ENCODE measurements at regions not wholly inside any gene's neighbourhood (a gene's known extent, or its start where the extent isn't known, plus 50 kb on each side); places are given as distances from the start of the nearest gene placed in this dataset.

DNA sequence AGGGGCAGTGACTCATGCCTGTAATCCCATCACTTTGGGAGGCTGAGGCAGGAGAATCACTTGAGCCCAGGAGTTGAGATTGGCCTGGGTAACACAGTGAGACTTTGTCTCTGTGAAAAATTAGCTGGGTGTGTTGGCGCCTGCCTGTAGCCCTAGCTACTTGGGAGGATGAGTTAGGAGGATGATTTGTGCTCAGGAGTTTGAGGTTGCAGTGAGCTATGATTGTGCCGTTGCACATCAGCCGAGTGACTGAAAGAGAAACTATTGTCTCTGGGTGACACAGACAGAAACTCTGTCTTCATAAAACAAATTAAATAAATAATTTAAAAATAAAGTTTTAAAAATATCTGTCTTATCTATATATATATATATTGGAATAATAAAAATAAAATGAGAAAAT lies 1844.6 kb upstream of the PIK3C3 start:
- DNase-seq (ENCODE audit: low read depth), result no peak
- TF ChIP-seq, protein P1, sequence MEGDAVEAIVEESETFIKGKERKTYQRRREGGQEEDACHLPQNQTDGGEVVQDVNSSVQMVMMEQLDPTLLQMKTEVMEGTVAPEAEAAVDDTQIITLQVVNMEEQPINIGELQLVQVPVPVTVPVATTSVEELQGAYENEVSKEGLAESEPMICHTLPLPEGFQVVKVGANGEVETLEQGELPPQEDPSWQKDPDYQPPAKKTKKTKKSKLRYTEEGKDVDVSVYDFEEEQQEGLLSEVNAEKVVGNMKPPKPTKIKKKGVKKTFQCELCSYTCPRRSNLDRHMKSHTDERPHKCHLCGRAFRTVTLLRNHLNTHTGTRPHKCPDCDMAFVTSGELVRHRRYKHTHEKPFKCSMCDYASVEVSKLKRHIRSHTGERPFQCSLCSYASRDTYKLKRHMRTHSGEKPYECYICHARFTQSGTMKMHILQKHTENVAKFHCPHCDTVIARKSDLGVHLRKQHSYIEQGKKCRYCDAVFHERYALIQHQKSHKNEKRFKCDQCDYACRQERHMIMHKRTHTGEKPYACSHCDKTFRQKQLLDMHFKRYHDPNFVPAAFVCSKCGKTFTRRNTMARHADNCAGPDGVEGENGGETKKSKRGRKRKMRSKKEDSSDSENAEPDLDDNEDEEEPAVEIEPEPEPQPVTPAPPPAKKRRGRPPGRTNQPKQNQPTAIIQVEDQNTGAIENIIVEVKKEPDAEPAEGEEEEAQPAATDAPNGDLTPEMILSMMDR (conservative IDR thresholded peaks at IDR 0.05; ENCODE audit: low read depth, low read length), result no peak

DNA sequence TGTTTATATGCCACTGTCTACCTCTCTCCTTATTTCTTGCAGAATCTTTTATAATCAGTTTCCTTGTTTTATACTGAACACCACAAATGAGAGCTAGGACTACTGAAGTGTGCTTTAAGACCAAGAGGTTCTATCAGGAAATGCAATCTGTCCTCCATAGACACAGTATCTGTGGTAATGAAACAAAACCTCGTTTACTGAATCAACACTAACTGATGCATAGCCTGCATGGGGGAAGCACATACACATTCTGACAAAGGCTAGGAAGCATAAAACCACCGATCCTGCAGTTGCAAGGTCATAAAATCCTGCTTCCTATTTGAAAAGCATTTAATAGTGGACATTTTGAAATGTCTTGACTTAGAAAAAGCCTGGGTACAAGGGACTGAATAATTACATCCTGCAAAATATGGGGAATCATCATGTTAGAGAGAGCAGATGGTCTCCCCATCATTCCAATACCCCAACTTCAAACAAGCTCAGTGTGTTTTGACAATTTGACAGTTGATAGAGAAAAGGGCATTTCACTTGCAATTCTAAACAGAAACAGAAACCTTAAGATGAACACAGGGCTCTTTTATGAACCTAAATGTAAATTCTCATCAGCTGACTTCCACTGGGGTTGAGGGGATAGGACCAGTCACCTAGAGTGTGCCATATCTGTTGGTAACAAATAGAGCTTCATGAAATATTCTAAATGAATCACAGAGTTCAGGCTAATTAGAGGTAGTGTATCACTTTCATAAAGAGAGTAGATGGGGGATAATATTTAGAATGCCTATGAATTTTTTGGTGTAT lies 1845.6 kb upstream of the PIK3C3 start:
- H3K4me3 ChIP-seq (ENCODE audit: low read depth, low read length), result no peak overlapping the region
- DNase-seq (ENCODE audit: low read depth), result no peak
- TF ChIP-seq, protein P1 (conservative IDR thresholded peaks at IDR 0.05; ENCODE audit: low read depth, low read length), result no peak

More for the DNA sequence above, 1844.6 kb upstream of the PIK3C3 start:
- H3K4me3 ChIP-seq (ENCODE audit: low read depth, low read length), result no peak overlapping the region

DNA sequence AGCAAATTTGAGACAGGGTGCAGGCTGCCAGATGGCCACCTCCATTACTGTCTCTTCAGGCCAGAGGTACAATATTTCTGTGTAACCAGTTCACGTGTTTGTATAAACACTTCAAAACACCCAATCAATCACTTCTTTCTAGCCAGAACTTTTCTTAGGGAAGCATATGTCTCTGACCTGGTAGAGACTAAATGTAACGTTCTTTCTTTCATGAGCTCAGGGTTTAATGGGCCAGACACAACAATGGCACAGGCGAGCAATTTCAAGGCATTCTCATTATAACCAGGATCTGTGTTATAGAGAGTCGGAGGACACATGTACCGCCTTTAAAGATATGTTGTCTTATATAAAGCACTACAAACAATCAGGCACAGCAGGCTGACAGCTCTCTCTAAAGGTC lies 1846.4 kb upstream of the PIK3C3 start:
- no peak overlapping the region for H3K4me3 ChIP-seq (ENCODE audit: low read depth, low read length)
- no peak for DNase-seq (ENCODE audit: low read depth)
- TF ChIP-seq, protein P1 (conservative IDR thresholded peaks at IDR 0.05; ENCODE audit: low read depth, low read length), result no peak

DNA sequence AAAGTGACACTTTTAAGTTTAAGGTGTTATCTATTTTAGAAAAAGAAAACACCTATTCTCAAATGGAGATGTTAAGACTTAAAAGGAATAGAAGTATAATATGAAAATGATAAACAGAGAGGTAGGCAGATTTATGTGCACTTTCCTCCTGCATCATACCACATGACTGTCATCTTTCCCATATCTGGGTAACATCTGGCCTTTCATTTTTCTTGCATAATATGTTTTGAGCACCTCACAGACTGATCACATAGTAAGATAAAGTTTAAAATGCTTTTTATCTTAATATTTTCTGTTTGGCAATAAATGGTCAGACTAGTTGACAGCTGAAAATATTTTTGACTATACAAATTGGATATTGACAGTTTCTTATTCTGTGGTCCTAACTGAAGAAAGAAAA lies 1852.1 kb upstream of the PIK3C3 start:
- H3K4me3 ChIP-seq (ENCODE audit: low read depth, low read length), result no peak overlapping the region
- DNase-seq (ENCODE audit: low read depth), result no peak
- TF ChIP-seq, protein P1 (conservative IDR thresholded peaks at IDR 0.05; ENCODE audit: low read depth, low read length), result no peak

DNA sequence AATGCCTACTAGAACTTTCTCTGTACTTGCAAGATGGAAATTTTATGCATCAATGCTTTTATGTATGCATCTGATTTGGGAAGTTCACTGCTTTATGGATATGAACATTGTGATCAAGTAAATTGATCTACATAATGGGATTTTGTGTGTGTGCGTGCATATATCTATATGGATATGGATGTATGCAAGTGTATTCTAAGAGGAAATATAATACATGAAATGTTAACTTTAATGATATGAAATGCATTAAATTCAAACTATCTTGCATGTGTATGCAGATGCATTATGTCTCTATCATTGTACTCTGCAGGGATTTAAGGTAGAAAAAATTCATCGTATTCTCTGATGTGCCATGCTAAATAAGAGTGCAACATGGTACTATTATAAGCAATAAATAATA lies 1855.4 kb upstream of the PIK3C3 start:
- no peak overlapping the region for H3K4me3 ChIP-seq (ENCODE audit: low read depth, low read length)
- no peak for DNase-seq (ENCODE audit: low read depth)
- TF ChIP-seq, protein P1 (conservative IDR thresholded peaks at IDR 0.05; ENCODE audit: low read depth, low read length), result no peak

DNA sequence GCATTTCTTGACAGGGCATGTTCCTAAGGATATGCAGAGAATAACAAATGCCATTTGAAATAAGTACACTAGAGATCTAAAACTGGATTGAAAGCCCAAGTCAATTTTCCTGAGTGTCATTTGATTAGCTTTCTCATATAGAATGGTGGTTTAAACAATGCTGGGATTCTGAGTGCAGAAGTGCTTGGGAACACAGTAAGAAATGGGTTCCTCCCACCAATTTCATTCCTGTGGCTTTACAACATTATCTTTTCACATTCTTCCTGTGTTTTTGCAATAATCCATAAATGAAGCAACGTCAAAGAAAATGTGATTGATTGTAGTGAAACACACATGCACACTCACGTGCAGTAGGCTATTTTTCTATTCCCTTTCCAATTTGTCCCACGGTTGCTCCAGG lies 1858.4 kb upstream of the PIK3C3 start:
- TF ChIP-seq, protein P1 (conservative IDR thresholded peaks at IDR 0.05; ENCODE audit: low read depth, low read length), result no peak
- DNase-seq (ENCODE audit: low read depth), result peak; percentile 67
- no peak overlapping the region for H3K4me3 ChIP-seq (ENCODE audit: low read depth, low read length)

DNA sequence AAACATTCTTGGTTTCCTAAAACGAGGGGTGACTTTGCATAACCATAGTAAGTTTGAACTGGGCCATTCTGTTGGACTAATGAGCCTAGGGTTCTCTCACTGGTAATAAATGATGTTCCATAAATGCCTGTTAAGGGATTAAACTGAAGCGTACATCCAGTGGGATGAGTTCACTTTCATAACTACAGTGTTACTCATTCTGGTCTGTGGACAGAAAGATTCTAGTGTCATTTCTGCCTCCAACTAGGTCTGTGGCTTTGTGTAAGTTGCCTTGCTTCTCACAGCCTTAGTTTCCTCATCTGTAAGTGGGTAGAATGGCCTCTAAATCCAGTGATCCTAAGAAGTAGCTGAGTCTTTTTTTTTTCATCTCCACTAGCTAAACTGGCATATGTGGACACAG lies 1860.6 kb upstream of the PIK3C3 start:
- peak; percentile 46 for DNase-seq (ENCODE audit: low read depth)
- TF ChIP-seq, protein P1 (conservative IDR thresholded peaks at IDR 0.05; ENCODE audit: low read depth, low read length), result no peak
- H3K4me3 ChIP-seq (ENCODE audit: low read depth, low read length), result no peak overlapping the region
